Activated naive CD8-positive, alpha-beta T cell treated with anti-CD3 and anti-CD28 coated beads, Interleukin-2, amount 10 ng/mL, durations not matched to agents 7 days and 5 days (primary cell): ENCODE measurements at regions not wholly inside any gene's neighbourhood (a gene's known extent, or its start where the extent isn't known, plus 50 kb on each side); places are given as distances from the start of the nearest gene placed in this dataset.
"Not testable (repeated sequence)": the region's sequence is repeated elsewhere in the genome, so short reads cannot be mapped to it uniquely, and the experiment has no call there.

Source experiments
- ATAC-seq: fragments of 150-1000 bp; cut with Tn5 transposase; one replicate; pipeline ENCODE4 v1.10.0; 2021; ENCODE audit warnings: low read depth, moderate library complexity
- POLR2A ChIA-PET: fragments of 350-600 bp; sonication (Branson Sonifier 250); formaldehyde crosslinking; loops from one replicate; lab custom pipeline; 2021; ENCODE audit warnings: antibody characterized with exemption; lab: Charles Lee
- DNase-seq: peaks from one replicate; pipeline ENCODE4 v3.0.0; 2021
- H3K27ac Mint-ChIP-seq: one replicate; pipeline ENCODE4 v1.8.0; 2022; ENCODE audit warnings: mild to moderate bottlenecking, mixed read lengths
- H3K27me3 Mint-ChIP-seq: one replicate; pipeline ENCODE4 v1.8.0; 2022; ENCODE audit warnings: mild to moderate bottlenecking, moderate library complexity, mixed read lengths
- H3K36me3 Mint-ChIP-seq: one replicate; pipeline ENCODE4 v1.8.0; 2021; ENCODE audit warnings: mild to moderate bottlenecking, mixed read lengths
- H3K4me1 Mint-ChIP-seq: one replicate; pipeline ENCODE4 v1.8.0; 2021; ENCODE audit warnings: mixed read lengths
- H3K4me3 Mint-ChIP-seq: one replicate; pipeline ENCODE4 v1.8.0; 2022; ENCODE audit warnings: mild to moderate bottlenecking, moderate library complexity, mixed read lengths
- H3K9me3 Mint-ChIP-seq: one replicate; pipeline ENCODE4 v1.8.0; 2021; ENCODE audit warnings: mixed read lengths

DNA sequence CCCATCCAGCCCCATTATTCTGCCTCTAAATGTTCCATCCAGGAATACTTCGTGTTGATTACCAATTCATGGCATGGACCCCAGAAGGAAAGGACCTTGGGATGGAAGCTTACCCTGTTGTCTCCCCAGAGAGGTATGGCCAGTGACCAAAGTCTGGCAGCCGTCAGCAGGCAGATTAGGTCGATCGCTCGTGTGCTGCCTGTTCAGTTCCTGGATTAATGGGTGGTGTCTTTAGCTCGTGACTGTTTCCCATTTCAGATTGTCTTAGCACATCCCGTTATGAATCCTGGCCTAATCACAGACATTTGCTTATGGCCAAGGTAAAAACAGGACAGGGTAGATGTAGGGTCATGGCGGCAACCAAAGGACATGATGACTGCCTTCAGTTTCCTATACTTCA lies 122.9 kb upstream of the NTF3 start:
- Mint-ChIP-seq H3K9me3 (peaks cover 1% of the 10 kb centered on the region), H3K27me3 (peaks cover 7% of the 10 kb centered on the region), H3K4me3 (no peak overlapping the region), H3K27ac (no peak overlapping the region), H3K4me1 (no peaks in the 10 kb centered on the region), H3K36me3 (no peaks in the 10 kb centered on the region)
- ATAC-seq (no peak), DNase-seq (no peak)
- POLR2A ChIA-PET = no interaction called here

- no peak overlapping the region for H3K27ac Mint-ChIP-seq
- no peaks in the 10 kb centered on the region for H3K4me1 Mint-ChIP-seq
- H3K4me3 Mint-ChIP-seq = no peak overlapping the region
- H3K36me3 Mint-ChIP-seq = no peaks in the 10 kb centered on the region
- POLR2A ChIA-PET = no interaction called here
- peaks cover 1% of the 10 kb centered on the region for H3K9me3 Mint-ChIP-seq
- ATAC-seq (no peak), DNase-seq (no peak)
- H3K27me3 Mint-ChIP-seq = peaks cover 5% of the 10 kb centered on the region
Measured at GRCh38 chr12:5309654-5310053, 122.3 kb upstream of the NTF3 start.

DNA sequence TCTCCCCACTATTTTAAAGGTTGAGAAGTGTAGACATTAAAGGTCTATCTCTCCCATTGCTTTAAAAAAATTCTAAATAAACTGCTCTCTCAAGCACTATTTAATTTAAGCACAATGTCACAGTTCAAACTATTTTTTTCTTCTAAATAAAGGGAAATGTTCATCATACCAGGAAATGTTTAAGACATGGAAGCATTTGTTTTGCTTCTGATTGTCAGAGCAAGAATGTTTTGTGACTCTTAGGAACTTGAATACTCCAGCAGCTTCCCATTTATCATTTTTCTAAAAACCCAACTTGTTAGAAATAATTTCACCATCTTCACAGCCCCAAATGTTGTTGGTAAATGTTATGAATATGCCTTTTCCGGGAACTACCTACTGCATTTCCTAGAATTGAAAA lies 121.8 kb upstream of the NTF3 start:
- no peak for ATAC-seq
- no peak overlapping the region for H3K27ac Mint-ChIP-seq
- peaks cover 1% of the 10 kb centered on the region for H3K9me3 Mint-ChIP-seq
- H3K4me3 Mint-ChIP-seq = no peak overlapping the region
- no peaks in the 10 kb centered on the region for H3K4me1 Mint-ChIP-seq
- no peak for DNase-seq
- H3K27me3 Mint-ChIP-seq = peaks cover 5% of the 10 kb centered on the region
- POLR2A ChIA-PET = no interaction called here
- H3K36me3 Mint-ChIP-seq = no peaks in the 10 kb centered on the region

DNA sequence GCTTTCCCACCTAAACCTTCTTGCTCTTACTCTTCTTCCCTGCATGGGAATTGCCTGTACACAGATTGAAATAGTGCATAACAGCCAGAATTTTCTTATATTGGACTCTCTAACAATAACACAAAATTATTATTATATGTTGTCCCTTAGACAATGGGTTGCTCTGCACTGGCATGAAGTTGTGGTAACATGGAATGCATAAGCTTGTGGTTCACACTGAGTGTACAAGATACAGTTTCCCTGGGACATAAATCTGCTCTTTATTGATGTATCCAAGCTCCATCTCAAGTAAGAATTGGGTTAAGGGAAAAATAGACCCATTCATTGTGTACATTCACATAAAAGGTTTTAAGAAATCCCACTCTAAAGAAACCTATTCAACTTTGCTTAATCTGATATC lies 114.4 kb upstream of the NTF3 start:
- Mint-ChIP-seq H3K36me3 (no peaks in the 10 kb centered on the region), H3K27ac (no peak overlapping the region), H3K27me3 (no peaks in the 10 kb centered on the region), H3K9me3 (peaks cover 4% of the 10 kb centered on the region), H3K4me3 (no peak overlapping the region), H3K4me1 (no peaks in the 10 kb centered on the region)
- POLR2A ChIA-PET = no interaction called here
- DNase-seq (no peak), ATAC-seq (no peak)

- ATAC-seq (no peak), DNase-seq (no peak)
- Mint-ChIP-seq H3K27me3 (no peaks in the 10 kb centered on the region), H3K4me3 (no peak overlapping the region), H3K9me3 (peaks cover 4% of the 10 kb centered on the region), H3K27ac (no peak overlapping the region), H3K4me1 (no peaks in the 10 kb centered on the region), H3K36me3 (no peaks in the 10 kb centered on the region)
- POLR2A ChIA-PET = no interaction called here
Measured at GRCh38 chr12:5318874-5319273, 113.0 kb upstream of the NTF3 start.

DNA sequence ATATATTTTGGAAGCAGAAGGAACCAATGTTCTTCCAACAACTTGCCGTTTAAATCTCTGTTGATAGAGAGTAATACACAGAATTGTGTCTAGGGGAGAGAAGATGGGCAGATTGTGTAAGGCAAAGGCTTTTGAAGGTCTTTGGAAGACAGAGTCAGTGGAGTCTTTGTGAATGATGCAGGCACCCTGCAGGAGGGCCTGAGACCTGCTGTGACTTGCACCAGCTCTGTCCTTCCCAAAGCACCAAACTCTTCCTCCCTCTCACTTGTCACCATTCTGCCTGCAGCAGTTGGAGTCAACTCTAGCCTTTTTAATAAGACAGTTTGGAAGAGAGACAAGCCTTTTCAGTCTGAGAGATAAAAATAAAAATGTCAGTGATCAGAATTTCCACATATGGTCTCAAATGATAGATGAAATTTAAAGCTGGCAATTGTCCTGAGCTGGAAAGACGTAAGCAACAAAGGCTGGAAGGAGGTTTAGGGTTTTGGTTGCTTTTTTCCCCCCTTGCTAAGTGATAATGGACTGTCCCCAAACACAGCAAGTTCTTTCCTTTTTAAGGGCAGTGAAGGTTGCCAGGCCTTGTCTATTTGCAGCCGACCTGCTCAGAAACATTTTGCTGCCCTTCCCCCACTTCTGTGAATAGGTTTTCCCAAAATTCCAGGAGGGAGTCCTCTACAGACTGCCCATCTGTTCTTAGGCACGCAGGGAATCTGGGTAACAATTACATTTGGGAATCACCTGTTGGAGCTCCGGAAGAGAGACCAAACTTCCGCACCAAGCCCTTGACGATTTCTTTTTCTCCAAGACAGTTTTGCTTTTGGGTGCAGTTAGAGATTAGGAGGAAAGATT lies 103.0 kb upstream of the NTF3 start:
- no peak for ATAC-seq
- POLR2A ChIA-PET = no interaction called here
- Mint-ChIP-seq H3K9me3 (peaks cover 3% of the 10 kb centered on the region), H3K4me1 (no peaks in the 10 kb centered on the region), H3K27me3 (no peaks in the 10 kb centered on the region), H3K4me3 (no peak overlapping the region), H3K36me3 (no peaks in the 10 kb centered on the region), H3K27ac (no peak overlapping the region)
- DNase-seq = no peak

- DNase-seq (no peak), ATAC-seq (no peak)
- POLR2A ChIA-PET = no interaction called here
- Mint-ChIP-seq H3K27me3 (no peaks in the 10 kb centered on the region), H3K27ac (no peak overlapping the region), H3K36me3 (no peaks in the 10 kb centered on the region), H3K9me3 (no peaks in the 10 kb centered on the region), H3K4me3 (no peak overlapping the region), H3K4me1 (no peaks in the 10 kb centered on the region)
Measured at GRCh38 chr12:5332551-5332950, 99.4 kb upstream of the NTF3 start.

- Mint-ChIP-seq H3K27me3 (no peaks in the 10 kb centered on the region), H3K4me1 (no peaks in the 10 kb centered on the region), H3K9me3 (no peaks in the 10 kb centered on the region), H3K4me3 (no peak overlapping the region), H3K36me3 (no peaks in the 10 kb centered on the region), H3K27ac (no peak overlapping the region)
- ATAC-seq (no peak), DNase-seq (no peak)
- POLR2A ChIA-PET = no interaction called here
Measured at GRCh38 chr12:5333096-5333495, 98.8 kb upstream of the NTF3 start.

GRCh38 chr12:5335069-5335468 lies 96.8 kb upstream of the NTF3 start:
- Mint-ChIP-seq H3K27me3 (no peaks in the 10 kb centered on the region), H3K36me3 (no peaks in the 10 kb centered on the region), H3K27ac (no peak overlapping the region), H3K4me3 (no peak overlapping the region), H3K4me1 (no peaks in the 10 kb centered on the region), H3K9me3 (no peaks in the 10 kb centered on the region)
- POLR2A ChIA-PET = no interaction called here
- DNase-seq = no peak
- no peak for ATAC-seq

GRCh38 chr12:5341086-5341485 lies 90.8 kb upstream of the NTF3 start:
- H3K36me3 Mint-ChIP-seq, H3K9me3 Mint-ChIP-seq, DNase-seq, H3K4me3 Mint-ChIP-seq, H3K4me1 Mint-ChIP-seq, H3K27me3 Mint-ChIP-seq, H3K27ac Mint-ChIP-seq, POLR2A ChIA-PET, ATAC-seq: not testable (repeated sequence)

DNA sequence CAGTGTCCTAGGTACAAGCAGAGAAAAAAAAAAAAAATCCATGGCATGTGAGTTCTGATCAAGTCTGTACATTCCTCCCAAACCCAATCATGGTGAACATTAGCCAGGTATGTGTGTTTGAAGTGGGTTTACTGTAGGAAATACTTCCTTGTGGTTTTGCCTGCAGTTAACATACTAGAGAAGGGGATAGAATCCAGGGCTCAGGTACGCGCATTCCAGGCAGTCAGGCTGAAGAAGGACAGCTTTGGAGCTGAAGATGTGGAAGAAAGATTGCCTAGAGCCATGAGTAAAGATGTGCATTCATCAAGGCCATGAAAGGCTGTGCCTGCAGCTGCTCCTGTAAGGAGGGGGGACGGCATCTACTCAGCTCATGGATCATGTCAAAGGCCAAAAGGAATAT lies 88.2 kb upstream of the NTF3 start:
- DNase-seq (no peak), ATAC-seq (no peak)
- Mint-ChIP-seq H3K27ac (no peak overlapping the region), H3K27me3 (no peaks in the 10 kb centered on the region), H3K36me3 (no peaks in the 10 kb centered on the region), H3K4me1 (no peaks in the 10 kb centered on the region), H3K4me3 (no peak overlapping the region), H3K9me3 (no peaks in the 10 kb centered on the region)
- POLR2A ChIA-PET = no interaction called here

DNA sequence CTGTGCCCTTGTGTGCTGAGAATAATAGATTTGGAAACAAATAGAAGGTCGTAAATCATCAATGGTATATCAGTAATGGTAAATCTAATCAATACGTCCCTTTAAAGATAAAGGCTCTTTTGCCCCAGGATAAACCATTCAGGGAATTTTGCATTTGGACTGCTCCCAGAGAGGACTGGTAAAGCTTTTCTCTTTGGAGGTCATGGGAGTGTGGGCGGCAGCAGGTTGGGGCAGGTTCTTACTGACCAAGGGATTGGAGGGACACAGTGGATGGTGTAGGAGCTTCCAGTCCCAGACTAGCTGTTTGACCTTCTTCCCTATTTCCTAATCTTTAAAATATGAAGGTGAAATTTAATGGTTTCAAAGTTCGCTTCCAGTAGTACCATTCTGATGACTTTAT lies 87.8 kb upstream of the NTF3 start:
- DNase-seq = no peak
- Mint-ChIP-seq H3K9me3 (no peaks in the 10 kb centered on the region), H3K36me3 (no peaks in the 10 kb centered on the region), H3K27me3 (no peaks in the 10 kb centered on the region), H3K27ac (no peak overlapping the region), H3K4me3 (no peak overlapping the region), H3K4me1 (no peaks in the 10 kb centered on the region)
- POLR2A ChIA-PET = no interaction called here
- no peak for ATAC-seq

- ATAC-seq = no peak
- POLR2A ChIA-PET = no interaction called here
- H3K36me3 Mint-ChIP-seq = no peaks in the 10 kb centered on the region
- DNase-seq = no peak
- no peak overlapping the region for H3K27ac Mint-ChIP-seq
- H3K9me3 Mint-ChIP-seq = no peaks in the 10 kb centered on the region
- H3K27me3 Mint-ChIP-seq = peaks cover 4% of the 10 kb centered on the region
- no peak overlapping the region for H3K4me3 Mint-ChIP-seq
- H3K4me1 Mint-ChIP-seq = no peaks in the 10 kb centered on the region
Measured at GRCh38 chr12:5345534-5345933, 86.4 kb upstream of the NTF3 start.

DNA sequence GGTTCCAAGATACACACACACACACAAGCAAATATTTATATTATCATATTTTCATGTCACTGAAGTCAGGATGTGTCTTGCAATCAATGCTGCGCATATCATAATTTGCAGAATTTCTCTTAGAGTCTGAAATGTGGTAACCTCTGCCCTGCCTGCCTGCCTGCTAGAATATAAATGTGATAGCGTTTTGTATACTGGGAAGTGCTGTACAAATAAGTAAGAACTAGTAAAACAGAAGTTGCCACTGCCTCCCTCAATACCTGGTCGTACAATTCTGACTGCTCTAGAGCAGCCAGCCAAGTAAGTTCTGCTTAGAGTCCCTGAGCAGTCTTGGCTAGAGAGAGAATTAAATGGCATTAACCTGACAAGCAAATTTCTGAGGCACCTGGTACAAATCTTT lies 83.9 kb upstream of the NTF3 start:
- Mint-ChIP-seq H3K4me3 (no peak overlapping the region), H3K27ac (no peak overlapping the region), H3K4me1 (no peaks in the 10 kb centered on the region), H3K9me3 (no peaks in the 10 kb centered on the region), H3K36me3 (no peaks in the 10 kb centered on the region), H3K27me3 (peaks cover 6% of the 10 kb centered on the region)
- DNase-seq = no peak
- POLR2A ChIA-PET = no interaction called here
- no peak for ATAC-seq
